ENCODE measurements at regions not wholly inside any gene's neighbourhood (a gene's known extent, or its start where the extent isn't known, plus 50 kb on each side); places are given as distances from the start of the nearest gene placed in this dataset.

- TF ChIP-seq CTCF (IDR thresholded peaks at IDR 0.05) (no peak), EZH2 (IDR thresholded peaks at IDR 0.05) (no peak), EZH2phosphoT487 (IDR thresholded peaks at IDR 0.05) (no peak)
These were observed 99.2 kb upstream of the LINGO1 start for GRCh38 chr15:77731945-77732344.

Measured in neural progenitor cell (in vitro differentiated cells).